B cell (primary cell): ENCODE measurements at regions not wholly inside any gene's neighbourhood (a gene's known extent, or its start where the extent isn't known, plus 50 kb on each side); places are given as distances from the start of the nearest gene placed in this dataset.

Experiments used
- ATAC-seq: fragments of 200-7000 bp; cut with Tn5 transposase; one replicate; pipeline ENCODE4 v1.10.0; 2021; ENCODE audit warnings: low read depth, mild to moderate bottlenecking, moderate number of reproducible peaks, moderate library complexity
- CTCF ChIA-PET: fragments of 350-600 bp; sonication (Branson Sonifier 250); formaldehyde crosslinking; loops from one replicate; lab custom pipeline; 2021; ENCODE audit warnings: antibody characterized with exemption, inconsistent platforms; lab: Charles Lee
- POLR2A ChIA-PET: fragments of 350-600 bp; sonication (Branson Sonifier 250); formaldehyde crosslinking; loops from one replicate; lab custom pipeline; 2021; ENCODE audit warnings: antibody characterized with exemption; lab: Charles Lee
- DNase-seq: peaks from one replicate; pipeline ENCODE4 v3.0.0; 2013
- H2AFZ ChIP-seq: 2 replicates; pipeline ENCODE4 v1.6.1; 2012; ENCODE audit warnings: mild to moderate bottlenecking, low read depth, low read length; ENCODE audit not compliant: insufficient read depth, poor library complexity, severe bottlenecking
- H3K27ac ChIP-seq, 2 donors: 1 replicate in 1 of 2; 2 replicates in 1 of 2; pipeline ENCODE4 v1.5.1; 2012 to 2013; ENCODE audit warnings: low read length in 2 of 2, mild to moderate bottlenecking in 2 of 2, moderate library complexity in 1 of 2
- H3K27me3 ChIP-seq, 4 experiments: fragments of 200-600 bp in 1 of 4; sonication (generic) in 1 of 4; replicated peaks in 1 of 4; 1 replicate in 2 of 4; 2 replicates in 2 of 4; pipeline versions ENCODE4 v1.6.1 to v1.7.0; 2013 to 2016; ENCODE audit warnings: low read length in 3 of 4, mild to moderate bottlenecking in 2 of 4, mixed read lengths in 1 of 4, moderate library complexity in 1 of 4; ENCODE audit not compliant: insufficient read depth in 4 of 4, control insufficient read depth in 3 of 4; ENCODE audit errors: control extremely low read depth in 1 of 4
- H3K36me3 ChIP-seq, 2 experiments: replicated peaks in 1 of 2; 1 replicate in 1 of 2; 2 replicates in 1 of 2; pipeline versions ENCODE4 v1.6.1 to v1.7.1; 2013; ENCODE audit warnings: low read length in 1 of 2; ENCODE audit not compliant: insufficient read depth in 2 of 2, control insufficient read depth in 1 of 2; ENCODE audit errors: control extremely low read depth in 1 of 2, extremely low read depth in 1 of 2
- H3K4me1 ChIP-seq, 2 donors: fragments of 200-600 bp in 1 of 2; sonication (generic) in 1 of 2; 1 replicate in 1 of 2; 2 replicates in 1 of 2; pipeline versions ENCODE4 v1.5.1 to v1.6.1; 2013 to 2017; ENCODE audit warnings: low read length in 2 of 2; ENCODE audit not compliant: control insufficient read depth in 2 of 2, insufficient read depth in 2 of 2
- H3K4me2 ChIP-seq: replicated peaks from 2 replicates; pipeline ENCODE3; 2012; ENCODE audit warnings: mild to moderate bottlenecking, low read depth, low read length; ENCODE audit not compliant: poor library complexity, severe bottlenecking
- H3K4me3 ChIP-seq, 5 experiments: fragments of 200-600 bp in 1 of 5; sonication (generic) in 1 of 5; 1 replicate in 3 of 5; 2 replicates in 2 of 5; pipeline versions ENCODE4 v1.5.1 to v1.7.0; 2011 to 2016; ENCODE audit warnings: low read length in 4 of 5, mild to moderate bottlenecking in 4 of 5, low read depth in 2 of 5, control low read depth in 1 of 5, moderate library complexity in 1 of 5; ENCODE audit not compliant: insufficient read depth in 1 of 5; ENCODE audit errors: control extremely low read depth in 1 of 5, extremely low read depth in 1 of 5
- H3K79me2 ChIP-seq: fragments of 200-600 bp; sonication (generic); one replicate; pipeline ENCODE4 v1.6.0; 2016; ENCODE audit warnings: low read length; ENCODE audit not compliant: control insufficient read depth, insufficient read depth
- H3K9ac ChIP-seq: fragments of 200-600 bp; sonication (generic); 2 replicates; pipeline ENCODE4 v1.6.1; 2017; ENCODE audit warnings: mild to moderate bottlenecking, low read length, moderate library complexity
- H3K9me3 ChIP-seq, 3 donors: one replicate each; pipeline versions ENCODE4 v1.6.1 to v1.7.1; 2013; ENCODE audit warnings: low read length in 2 of 3; ENCODE audit not compliant: control insufficient read depth in 2 of 3, insufficient read depth in 1 of 3; ENCODE audit errors: control extremely low read depth in 1 of 3
- H4K20me1 ChIP-seq: 2 replicates; pipeline ENCODE4 v1.6.0; 2012; ENCODE audit warnings: mild to moderate bottlenecking, low read length; ENCODE audit not compliant: insufficient read depth, control insufficient read depth, poor library complexity, severe bottlenecking
- H3K27ac Mint-ChIP-seq: one replicate; pipeline ENCODE4 v1.8.0; 2021; ENCODE audit warnings: mixed read lengths
- H3K27me3 Mint-ChIP-seq: one replicate; pipeline ENCODE4 v1.8.0; 2021; ENCODE audit warnings: mixed read lengths
- H3K4me1 Mint-ChIP-seq: one replicate; pipeline ENCODE4 v1.8.0; 2021; ENCODE audit warnings: mixed read lengths
- H3K4me3 Mint-ChIP-seq: one replicate; pipeline ENCODE4 v1.8.0; 2021; ENCODE audit warnings: mixed read lengths
- H3K9me3 Mint-ChIP-seq: one replicate; pipeline ENCODE4 v1.8.0; 2022; ENCODE audit warnings: mixed read lengths; ENCODE audit not compliant: insufficient read depth
- EZH2 ChIP-seq: IDR thresholded peaks from 2 replicates; pipeline ENCODE4 v1.6.1; 2012; ENCODE audit warnings: borderline replicate concordance, low read depth, mild to moderate bottlenecking, moderate library complexity, low read length; ENCODE audit not compliant: insufficient read depth, poor library complexity, severe bottlenecking
- WGBS: methylation state at CpG from one replicate; pipeline ENCODE4 v1.1.5; 2013; ENCODE audit warnings: missing lambda C conversion rate; ENCODE audit not compliant: insufficient coverage; 5-methylcytosine and 5-hydroxymethylcytosine counted together
- intact Hi-C: fragments of 100-400 bp; cut with micrococcal nuclease; formaldehyde crosslinking; loops from one replicate; pipeline ENCODE4 v1.10.0; 2022
- TF ChIP-seq, protein P1 (sequence below): fragments of 200-600 bp; IDR thresholded peaks from one replicate; pipeline ENCODE4 v1.8.0; 2022; ENCODE audit warnings: antibody characterized with exemption, mild to moderate bottlenecking

DNA sequence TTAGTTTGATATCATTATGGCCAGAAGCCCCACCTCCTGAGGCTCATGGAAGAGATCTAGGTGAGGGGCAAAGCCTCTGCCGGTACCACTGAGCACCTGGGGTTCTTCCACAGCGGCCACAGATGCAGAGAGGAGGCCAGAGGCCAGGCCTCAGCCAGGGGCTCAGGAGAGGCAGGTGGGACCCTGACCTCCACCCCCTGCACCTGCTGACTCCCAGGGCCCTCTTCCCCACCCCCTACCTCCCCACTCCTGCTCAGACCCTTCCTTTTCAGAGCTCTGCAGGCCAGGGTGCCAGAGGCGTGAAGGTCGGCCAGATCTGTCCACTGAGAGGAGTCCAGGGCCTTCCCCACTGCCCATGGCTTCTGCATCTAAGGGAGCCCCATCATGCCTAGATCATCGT, 178.7 kb upstream of the PPP2R2D start:
- no peaks in the 10 kb centered on the region for H3K4me1 ChIP-seq
- no peak overlapping the region for H3K4me3 ChIP-seq
- no peak overlapping the region for H3K4me3 Mint-ChIP-seq
- H3K27ac ChIP-seq, result no peak overlapping the region
- ChIA-PET CTCF (no interaction called here), POLR2A (no interaction called here)
- no peaks in the 10 kb centered on the region for H3K79me2 ChIP-seq
- no peaks in the 10 kb centered on the region for H3K36me3 ChIP-seq
- TF ChIP-seq EZH2, result no peak
- TF ChIP-seq, protein P1, sequence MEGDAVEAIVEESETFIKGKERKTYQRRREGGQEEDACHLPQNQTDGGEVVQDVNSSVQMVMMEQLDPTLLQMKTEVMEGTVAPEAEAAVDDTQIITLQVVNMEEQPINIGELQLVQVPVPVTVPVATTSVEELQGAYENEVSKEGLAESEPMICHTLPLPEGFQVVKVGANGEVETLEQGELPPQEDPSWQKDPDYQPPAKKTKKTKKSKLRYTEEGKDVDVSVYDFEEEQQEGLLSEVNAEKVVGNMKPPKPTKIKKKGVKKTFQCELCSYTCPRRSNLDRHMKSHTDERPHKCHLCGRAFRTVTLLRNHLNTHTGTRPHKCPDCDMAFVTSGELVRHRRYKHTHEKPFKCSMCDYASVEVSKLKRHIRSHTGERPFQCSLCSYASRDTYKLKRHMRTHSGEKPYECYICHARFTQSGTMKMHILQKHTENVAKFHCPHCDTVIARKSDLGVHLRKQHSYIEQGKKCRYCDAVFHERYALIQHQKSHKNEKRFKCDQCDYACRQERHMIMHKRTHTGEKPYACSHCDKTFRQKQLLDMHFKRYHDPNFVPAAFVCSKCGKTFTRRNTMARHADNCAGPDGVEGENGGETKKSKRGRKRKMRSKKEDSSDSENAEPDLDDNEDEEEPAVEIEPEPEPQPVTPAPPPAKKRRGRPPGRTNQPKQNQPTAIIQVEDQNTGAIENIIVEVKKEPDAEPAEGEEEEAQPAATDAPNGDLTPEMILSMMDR, result no peak
- intact Hi-C loops, result no loop called here
- H4K20me1 ChIP-seq, result no peaks in the 10 kb centered on the region
- no peak overlapping the region for H3K27ac Mint-ChIP-seq
- no peak overlapping the region for H3K9ac ChIP-seq
- no peak overlapping the region for H3K4me2 ChIP-seq
- no peak overlapping the region for H2AFZ ChIP-seq
- ATAC-seq (no peak), DNase-seq (no peak)
- H3K27me3 Mint-ChIP-seq, result peaks cover 11% of the 10 kb centered on the region
- no peaks in the 10 kb centered on the region for H3K27me3 ChIP-seq
- no peaks in the 10 kb centered on the region for H3K4me1 Mint-ChIP-seq
- 97% methylated on average over 5 of the region's 5 CpGs for WGBS
- peaks cover 2% of the 10 kb centered on the region for H3K9me3 Mint-ChIP-seq
- peaks cover 0 to 5% (median 0%) of the 10 kb centered on the region in 3 donors for H3K9me3 ChIP-seq

DNA sequence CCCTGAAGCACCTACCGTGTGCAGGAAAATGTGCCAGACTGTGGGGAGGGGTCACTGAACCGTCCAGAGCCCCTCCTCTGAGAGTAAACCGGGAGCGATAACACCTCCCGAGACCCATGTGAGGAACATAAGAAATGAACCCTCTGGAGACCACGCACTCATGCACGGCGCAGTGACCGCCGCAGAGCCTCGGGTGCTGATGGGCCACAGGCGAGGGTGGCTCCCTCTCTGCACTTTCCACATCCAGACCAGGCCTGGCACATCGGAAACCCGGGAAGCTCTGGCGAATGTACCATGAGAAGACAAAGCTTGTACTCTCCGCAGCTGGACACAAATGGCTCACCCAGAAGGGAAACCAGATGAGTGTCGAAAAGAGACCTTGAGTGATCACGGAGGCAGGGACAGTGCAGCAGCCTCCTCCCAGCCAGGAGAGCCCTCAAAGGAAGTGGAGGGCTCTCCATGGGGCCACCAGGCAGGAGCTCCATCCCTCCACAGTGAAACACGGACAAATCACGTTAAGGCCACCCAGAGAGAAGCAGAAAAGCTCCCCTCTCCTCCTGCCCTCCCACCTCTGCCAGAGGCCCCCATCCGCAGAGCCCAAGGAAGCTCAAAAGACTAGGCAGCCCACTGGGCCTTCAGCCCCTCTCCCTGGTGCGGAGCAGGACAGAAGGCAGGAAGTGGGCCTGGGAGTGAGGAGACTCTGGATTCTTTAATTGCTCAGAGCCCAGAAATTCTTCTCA, 178.1 kb upstream of the PPP2R2D start:
- H3K4me3 Mint-ChIP-seq, result no peak overlapping the region
- Histone ChIP-seq H3K36me3 (no peaks in the 10 kb centered on the region), H3K4me2 (no peak overlapping the region), H3K9ac (no peak overlapping the region), H3K27ac (no peak overlapping the region), H3K79me2 (no peaks in the 10 kb centered on the region), H3K27me3 (no peaks in the 10 kb centered on the region), H3K4me1 (no peaks in the 10 kb centered on the region), H3K4me3 (no peak overlapping the region), H3K9me3 (peaks cover 0 to 5% (median 0%) of the 10 kb centered on the region in 3 donors), H4K20me1 (no peaks in the 10 kb centered on the region), H2AFZ (no peak overlapping the region)
- ATAC-seq (no peak), DNase-seq (no peak)
- H3K27ac Mint-ChIP-seq, result no peak overlapping the region
- peaks cover 11% of the 10 kb centered on the region for H3K27me3 Mint-ChIP-seq
- peaks cover 2% of the 10 kb centered on the region for H3K9me3 Mint-ChIP-seq
- intact Hi-C loops, result no loop called here
- ChIA-PET CTCF (no interaction called here), POLR2A (no interaction called here)
- H3K4me1 Mint-ChIP-seq, result no peaks in the 10 kb centered on the region
- WGBS, result 91% methylated on average over 19 of the region's 22 CpGs
- no peak for TF ChIP-seq EZH2
- TF ChIP-seq, protein P1, result no peak
